LNCAP (cell line): ENCODE measurements at regions not wholly inside any gene's neighbourhood (a gene's known extent, or its start where the extent isn't known, plus 50 kb on each side); places are given as distances from the start of the nearest gene placed in this dataset.

Experiments
- CTCF ChIP-seq: fragments of 450-650 bp; IDR thresholded peaks from 2 replicates; pipeline ENCODE4 v1.5.1; 2017; ENCODE audit warnings: mild to moderate bottlenecking

GRCh38 chr11:30153008-30153407 lies 77.8 kb upstream of the FSHB start:
- no peak for TF ChIP-seq CTCF

- no peak for TF ChIP-seq CTCF
Observed at GRCh38 chr11:30155428-30155827, 75.4 kb upstream of the FSHB start.

GRCh38 chr11:30159546-30159945 lies 71.3 kb upstream of the FSHB start:
- no peak for TF ChIP-seq CTCF

- no peak for TF ChIP-seq CTCF
Observed at GRCh38 chr11:30165652-30166051, 65.2 kb upstream of the FSHB start.

GRCh38 chr11:30171661-30172060 lies 59.2 kb upstream of the FSHB start:
- TF ChIP-seq CTCF: no peak

- no peak for TF ChIP-seq CTCF
Observed at GRCh38 chr11:30172158-30172557, 58.7 kb upstream of the FSHB start.

- no peak for TF ChIP-seq CTCF
Observed at GRCh38 chr11:30172883-30173311, 57.9 kb upstream of the FSHB start.

GRCh38 chr11:30174265-30175020 lies 56.4 kb upstream of the FSHB start:
- TF ChIP-seq CTCF: no peak
